GM19351 (cell line): ENCODE measurements at regions not wholly inside any gene's neighbourhood (a gene's known extent, or its start where the extent isn't known, plus 50 kb on each side); places are given as distances from the start of the nearest gene placed in this dataset.

Experiments used
- ATAC-seq: cut with Tn5 transposase; IDR thresholded peaks from one replicate; pipeline ENCODE4 v1.9.1; 2021; ENCODE audit warnings: mild to moderate bottlenecking, moderate library complexity; ENCODE audit not compliant: unreplicated experiment

DNA sequence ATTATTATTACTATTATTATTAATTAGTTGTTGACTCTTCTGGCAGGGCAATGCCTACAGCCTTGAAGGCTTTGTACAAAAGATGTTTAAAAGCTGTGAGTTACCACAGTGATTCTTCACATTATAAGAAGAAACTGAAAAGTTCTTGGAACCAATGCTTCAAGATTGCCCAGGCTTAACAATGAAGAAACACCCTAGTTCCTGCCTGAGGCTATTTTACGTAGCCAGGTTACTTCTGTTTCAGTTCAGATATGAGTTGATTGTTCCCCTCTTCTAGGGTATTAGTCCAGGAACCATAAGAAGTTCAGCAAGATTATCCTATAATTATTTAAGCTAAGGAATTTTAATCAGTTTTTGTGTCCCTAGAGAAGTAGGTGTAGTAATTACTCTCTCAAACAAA lies 154.6 kb upstream of the CDH12 start:
- no peak for ATAC-seq

DNA sequence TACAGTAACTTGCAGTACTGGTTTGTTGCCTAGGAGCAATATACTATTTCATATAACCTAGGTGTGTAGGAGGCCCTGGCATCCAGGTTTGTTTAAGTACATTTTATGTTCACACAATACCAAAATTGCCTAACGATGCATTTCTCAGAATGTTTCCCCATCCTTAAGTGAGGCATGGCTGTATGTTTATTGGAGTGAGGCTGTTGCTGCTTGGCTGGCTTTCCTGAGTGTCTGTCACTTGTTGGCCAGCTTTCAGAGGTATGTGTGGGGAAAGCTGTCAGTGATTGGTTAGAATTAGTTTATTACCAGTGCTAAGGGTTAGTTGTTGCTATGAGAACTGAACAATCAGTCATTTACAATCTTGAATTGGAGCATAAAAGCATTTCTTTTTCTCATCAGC lies 154.1 kb upstream of the CDH12 start:
- no peak for ATAC-seq

- ATAC-seq, result no peak
Measured at GRCh38 chr5:23001120-23001519, 148.0 kb upstream of the CDH12 start.

- no peak for ATAC-seq
Measured at GRCh38 chr5:22998774-22999173, 145.6 kb upstream of the CDH12 start.

GRCh38 chr5:22998362-22998761 lies 145.2 kb upstream of the CDH12 start:
- no peak for ATAC-seq

- ATAC-seq, result no peak
Measured at GRCh38 chr5:22988937-22989336, 135.8 kb upstream of the CDH12 start.

- ATAC-seq, result no peak
Measured at GRCh38 chr5:22986281-22986680, 133.1 kb upstream of the CDH12 start.

GRCh38 chr5:22985446-22985845 lies 132.3 kb upstream of the CDH12 start:
- ATAC-seq, result no peak

DNA sequence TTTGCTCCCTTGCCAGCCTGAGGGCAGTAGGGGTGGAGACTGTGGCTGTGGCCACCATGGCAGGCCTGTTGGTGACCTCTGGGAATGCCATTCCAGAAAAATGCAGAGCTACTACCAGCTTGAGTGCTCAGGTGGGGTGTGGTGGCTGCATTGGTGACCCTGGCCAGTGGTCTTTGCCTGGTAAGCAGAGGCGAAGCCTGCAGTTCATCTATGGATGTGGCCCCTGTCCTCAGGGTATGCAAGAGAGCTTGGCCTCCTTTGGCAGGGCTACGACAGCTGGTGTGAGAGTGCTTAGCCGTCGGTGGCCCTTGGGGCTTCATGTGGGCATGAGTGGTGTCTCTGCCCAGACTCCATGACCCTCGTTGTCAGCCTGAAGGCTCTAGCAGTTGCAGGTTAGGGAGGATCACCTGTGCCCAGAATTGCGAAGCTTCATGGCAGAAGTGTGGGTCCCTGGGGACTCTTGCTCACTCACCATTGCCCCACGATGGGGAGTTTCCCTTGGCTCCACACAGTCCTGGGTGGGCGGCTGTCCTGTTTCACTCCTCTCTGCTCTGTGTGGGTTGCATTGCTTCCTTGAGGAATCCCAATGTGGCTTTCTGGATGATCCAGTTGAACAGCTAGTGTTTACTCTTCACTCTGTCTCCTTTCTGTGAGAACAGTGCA lies 117.9 kb upstream of the CDH12 start:
- no peak for ATAC-seq

DNA sequence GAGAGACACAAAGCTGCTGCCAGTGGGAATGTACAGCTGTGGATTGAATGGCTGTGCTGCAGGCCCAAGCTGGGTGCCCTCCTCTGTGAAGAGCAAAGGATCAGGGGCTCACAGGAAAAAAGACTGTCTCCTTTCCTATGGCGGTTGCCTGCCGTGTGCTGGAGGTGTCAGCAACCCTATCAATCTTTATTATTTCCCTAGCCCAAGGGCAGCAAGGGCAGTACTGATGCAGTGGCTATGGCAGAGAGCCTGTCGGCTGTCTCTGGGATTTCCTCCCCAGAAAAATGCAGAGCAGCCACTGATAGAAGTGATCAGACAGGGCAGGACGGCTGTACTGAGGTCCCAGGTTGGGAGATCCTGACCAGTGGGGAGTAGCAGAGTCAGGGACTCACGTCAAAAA lies 117.3 kb upstream of the CDH12 start:
- ATAC-seq, result no peak

- ATAC-seq, result no peak
Measured at GRCh38 chr5:22968386-22968785, 115.2 kb upstream of the CDH12 start.

DNA sequence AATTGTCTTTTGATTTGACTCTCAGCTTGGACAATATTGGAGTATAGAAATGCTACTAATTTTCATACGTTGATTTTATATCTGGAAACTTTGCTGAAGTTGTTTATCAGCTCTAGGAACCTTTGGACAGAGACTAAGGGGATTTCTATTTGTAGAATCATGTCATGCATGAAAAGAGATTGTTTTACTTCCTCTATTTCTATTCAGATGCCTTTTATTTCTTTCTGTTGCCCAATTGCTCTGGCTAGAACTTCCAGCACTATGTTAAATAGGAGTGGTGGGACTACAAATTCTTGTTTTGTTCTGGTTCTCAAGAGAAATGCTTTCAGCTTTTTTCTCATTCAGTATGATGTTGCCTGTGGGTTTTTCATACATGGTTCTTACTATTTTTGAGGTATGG lies 112.8 kb upstream of the CDH12 start:
- no peak for ATAC-seq

GRCh38 chr5:22964632-22965031 lies 111.5 kb upstream of the CDH12 start:
- ATAC-seq, result no peak

DNA sequence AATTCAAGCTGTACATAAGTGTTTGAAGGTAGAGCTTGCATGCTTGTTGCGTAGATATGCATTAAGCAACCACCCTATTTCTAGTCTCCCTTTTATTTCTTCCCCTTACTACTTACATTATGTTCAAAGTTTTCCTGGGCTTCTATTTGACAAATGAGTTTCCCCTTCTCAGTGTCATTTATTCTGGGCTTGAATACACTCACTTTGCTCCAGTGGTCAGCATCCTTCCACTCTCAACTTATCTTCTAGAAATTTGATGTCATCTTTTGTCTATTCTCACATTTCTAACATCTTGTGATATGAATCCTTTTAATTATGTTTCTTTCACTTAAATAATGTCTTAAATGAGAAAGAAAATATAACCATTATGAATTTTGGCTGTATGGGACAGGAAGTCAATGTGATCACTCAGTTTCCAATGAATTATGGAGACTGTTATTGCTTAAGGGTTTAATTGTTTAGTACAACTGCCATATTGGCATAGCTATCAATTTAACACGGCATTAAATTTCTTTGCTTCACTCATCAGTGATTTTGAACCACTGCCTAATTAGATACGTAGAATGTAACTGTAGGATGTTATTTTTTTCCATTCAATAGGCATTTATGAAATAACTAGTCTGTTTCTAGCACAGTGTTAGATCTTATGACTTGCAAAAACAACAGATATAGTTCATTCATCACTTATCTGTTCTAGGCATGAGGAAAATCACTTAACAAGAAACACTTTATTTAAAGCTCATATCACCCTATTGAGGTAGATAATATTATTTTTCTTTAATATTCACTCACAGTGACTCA lies 105.5 kb upstream of the CDH12 start:
- no peak for ATAC-seq

DNA sequence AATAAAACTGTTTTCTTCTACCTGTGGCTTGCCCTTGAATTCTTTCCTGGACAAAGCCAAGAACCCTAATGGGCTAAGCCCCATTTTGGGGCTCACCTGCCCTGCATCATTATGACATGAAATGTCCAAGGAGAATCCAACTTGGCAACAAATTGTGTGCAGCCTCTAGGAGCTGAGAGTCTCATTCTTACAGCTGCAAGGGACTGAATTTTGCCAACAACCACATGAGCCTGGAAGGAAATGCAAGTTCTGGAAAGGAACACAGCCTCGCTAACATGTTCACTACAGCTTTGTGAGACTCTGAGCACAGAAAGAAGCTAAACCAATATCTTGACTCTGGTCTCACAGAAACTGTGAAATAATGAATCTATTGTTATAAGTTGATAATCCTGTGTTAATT lies 94.8 kb upstream of the CDH12 start:
- no peak for ATAC-seq

DNA sequence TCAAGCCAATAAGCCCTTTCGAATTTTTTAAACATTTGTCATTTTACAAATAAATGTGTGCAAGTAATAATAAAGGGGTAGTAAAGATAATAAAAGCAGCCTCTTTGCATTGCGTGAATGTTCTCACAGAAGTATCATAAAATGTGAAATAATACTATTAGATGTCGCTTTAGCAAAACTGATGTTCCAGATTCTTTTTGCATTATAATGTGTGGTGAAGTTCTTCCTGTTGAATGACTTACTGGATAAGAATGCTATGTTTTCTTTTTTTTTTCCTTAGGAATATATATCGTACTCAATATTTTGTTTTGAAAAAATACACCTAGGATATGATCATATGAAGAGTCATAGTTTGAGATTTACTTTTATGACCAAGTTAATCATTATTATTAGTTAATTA lies 85.2 kb upstream of the CDH12 start:
- no peak for ATAC-seq

GRCh38 chr5:22928821-22929482 lies 75.8 kb upstream of the CDH12 start:
- ATAC-seq, result no peak

DNA sequence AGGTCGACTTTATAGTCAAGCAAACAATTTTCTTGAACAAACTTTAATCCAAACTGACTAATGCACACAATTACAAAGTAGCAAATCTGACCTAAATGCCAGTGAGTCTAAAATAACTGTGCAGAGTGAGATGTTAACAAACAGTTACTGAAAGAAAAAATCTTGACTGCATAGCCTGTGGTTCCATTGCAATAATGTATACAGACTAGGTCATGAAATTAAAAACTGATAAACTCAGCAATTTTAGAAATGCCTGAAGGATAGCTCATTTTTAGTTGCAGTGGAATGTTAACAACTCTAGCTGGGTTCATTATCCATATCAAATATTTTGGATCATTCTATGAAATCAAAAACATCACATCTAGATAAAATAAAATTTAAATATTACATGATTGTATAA lies 73.4 kb upstream of the CDH12 start:
- no peak for ATAC-seq

DNA sequence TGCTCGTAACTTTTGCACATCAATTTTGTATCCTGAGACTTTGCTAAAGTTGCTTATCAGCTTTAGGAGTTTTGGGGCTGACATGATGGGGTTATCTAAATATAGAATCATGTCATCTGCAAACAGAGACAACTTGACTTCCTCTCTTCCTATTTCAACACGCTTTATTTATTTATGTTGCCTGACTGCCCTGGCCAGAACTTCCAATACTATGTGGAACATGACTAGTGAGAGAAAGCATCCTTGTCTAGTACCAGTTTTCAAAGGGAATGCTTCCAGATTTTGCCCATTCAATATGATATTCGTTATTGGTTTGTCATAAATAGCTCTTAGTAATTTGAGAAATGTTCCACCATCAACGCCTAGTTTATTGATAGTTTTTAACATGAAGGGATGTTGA lies 65.4 kb upstream of the CDH12 start:
- ATAC-seq, result no peak

DNA sequence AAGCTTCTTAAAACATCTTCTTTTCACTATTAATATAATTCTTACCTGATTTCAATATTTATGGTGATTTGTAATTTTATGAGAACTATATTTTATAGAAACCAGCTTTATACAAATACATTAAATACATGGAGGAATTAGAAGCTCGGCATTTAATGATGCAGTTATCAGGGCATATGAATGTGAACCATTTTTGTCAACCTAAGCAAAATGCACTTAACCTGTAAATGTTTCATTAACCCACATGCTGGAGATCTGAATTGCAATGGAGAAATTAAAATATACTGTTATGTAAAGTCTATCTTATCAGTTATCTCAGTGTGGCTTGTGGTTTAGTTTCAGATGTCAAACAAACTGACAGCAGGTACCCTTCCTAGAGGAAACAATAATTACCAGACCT lies 63.2 kb upstream of the CDH12 start:
- ATAC-seq, result no peak

- ATAC-seq, result no peak
Measured at GRCh38 chr5:22911019-22911418, 57.9 kb upstream of the CDH12 start.

DNA sequence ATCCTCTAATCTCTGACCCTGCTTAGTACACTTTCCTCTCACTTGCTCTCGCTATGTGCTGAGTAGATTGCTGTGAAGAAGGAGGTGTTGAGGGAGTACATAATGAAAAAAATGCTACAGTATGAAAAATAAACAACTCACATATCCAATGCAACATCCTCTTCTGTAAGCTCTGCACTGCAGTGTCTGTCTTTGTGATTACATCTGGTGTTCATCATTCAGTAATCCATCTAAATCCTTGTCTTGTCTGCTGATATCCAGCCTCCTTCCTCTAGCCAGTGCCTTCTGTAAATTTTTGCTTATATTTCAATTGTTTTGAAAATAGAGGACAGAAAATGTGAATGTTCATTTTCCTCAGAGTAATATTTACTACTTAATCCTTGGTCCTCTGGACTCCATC lies 57.4 kb upstream of the CDH12 start:
- ATAC-seq, result no peak
